Smooth muscle cell (in vitro differentiated cells): ENCODE measurements at regions not wholly inside any gene's neighbourhood (a gene's known extent, or its start where the extent isn't known, plus 50 kb on each side); places are given as distances from the start of the nearest gene placed in this dataset.

Source experiments
- DNase-seq: peaks from one replicate; lab custom pipeline; 2025; ENCODE audit not compliant: unreplicated experiment; lab: John Stamatoyannopoulos, UW
- H2AFZ ChIP-seq: fragments of 200-600 bp; sonication (generic); 2 replicates; pipeline ENCODE4 v1.6.0; 2016; ENCODE audit warnings: antibody characterized with exemption, low read depth, mild to moderate bottlenecking
- H3F3A ChIP-seq: fragments of 200-600 bp; sonication (generic); 2 replicates; pipeline ENCODE4 v1.6.0; 2017; ENCODE audit warnings: antibody characterized with exemption, low read depth
- H3K27ac ChIP-seq: fragments of 200-600 bp; sonication (generic); 2 replicates; pipeline ENCODE4 v1.5.1; 2016; ENCODE audit warnings: low read depth, mild to moderate bottlenecking
- H3K27me3 ChIP-seq: fragments of 200-600 bp; sonication (generic); 2 replicates; pipeline ENCODE4 v1.6.1; 2016; ENCODE audit warnings: low read depth, mild to moderate bottlenecking
- H3K36me3 ChIP-seq: fragments of 200-600 bp; sonication (generic); 2 replicates; pipeline ENCODE4 v1.5.1; 2016; ENCODE audit warnings: low read depth
- H3K4me1 ChIP-seq: fragments of 200-600 bp; sonication (generic); 2 replicates; pipeline ENCODE4 v1.5.1; 2016; ENCODE audit warnings: low read depth
- H3K4me2 ChIP-seq: fragments of 200-600 bp; sonication (generic); 2 replicates; pipeline ENCODE4 v1.6.0; 2016; ENCODE audit warnings: mild to moderate bottlenecking
- H3K4me3 ChIP-seq: fragments of 200-600 bp; sonication (generic); 2 replicates; pipeline ENCODE4 v1.5.1; 2016; ENCODE audit warnings: mild to moderate bottlenecking
- H3K79me2 ChIP-seq: fragments of 200-600 bp; sonication (generic); 2 replicates; pipeline ENCODE4 v1.6.0; 2016; ENCODE audit warnings: low read depth, mild to moderate bottlenecking
- H3K9ac ChIP-seq: fragments of 200-600 bp; sonication (generic); 2 replicates; pipeline ENCODE4 v1.6.0; 2016; ENCODE audit warnings: low read depth
- H3K9me3 ChIP-seq: fragments of 200-600 bp; sonication (generic); replicated peaks from 2 replicates; pipeline ENCODE4 v1.5.1; 2016; ENCODE audit warnings: low read depth
- H4K20me1 ChIP-seq: fragments of 200-600 bp; sonication (generic); 2 replicates; pipeline ENCODE4 v1.6.0; 2016; ENCODE audit warnings: low read depth
- CTCF ChIP-seq: fragments of 200-600 bp; sonication (generic); IDR thresholded peaks from 2 replicates; pipeline ENCODE4 v1.5.1; 2017; ENCODE audit warnings: borderline replicate concordance, mild to moderate bottlenecking, antibody characterized with exemption; ENCODE audit not compliant: insufficient read depth, poor library complexity, severe bottlenecking
- WGBS: methylation state at CpG from one replicate; pipeline ENCODE4 v1.1.7; 2016; ENCODE audit warnings: low lambda C conversion rate; 5-methylcytosine and 5-hydroxymethylcytosine counted together

- Histone ChIP-seq H2AFZ (no peak overlapping the region), H3K9me3 (no peaks in the 10 kb centered on the region), H3K4me2 (no peak overlapping the region), H3K4me3 (no peak overlapping the region), H3K79me2 (no peaks in the 10 kb centered on the region), H4K20me1 (no peaks in the 10 kb centered on the region), H3K36me3 (no peaks in the 10 kb centered on the region), H3K27me3 (no peaks in the 10 kb centered on the region), H3K4me1 (peaks cover 10% of the 10 kb centered on the region), H3K27ac (no peak overlapping the region), H3K9ac (no peak overlapping the region), H3F3A (no peaks in the 10 kb centered on the region)
- TF ChIP-seq CTCF = no peak
- WGBS = 34% methylated on average over 3 of the region's 3 CpGs
- no peak for DNase-seq
Observed at GRCh38 chr18:38458698-38459097, 893.1 kb upstream of the CELF4 start.

- Histone ChIP-seq H3K4me3 (no peak overlapping the region), H3K36me3 (no peaks in the 10 kb centered on the region), H4K20me1 (no peaks in the 10 kb centered on the region), H3K79me2 (no peaks in the 10 kb centered on the region), H3K4me2 (no peak overlapping the region), H3K27me3 (no peaks in the 10 kb centered on the region), H2AFZ (no peak overlapping the region), H3K9me3 (no peaks in the 10 kb centered on the region), H3K4me1 (peaks cover 10% of the 10 kb centered on the region), H3K9ac (no peak overlapping the region), H3K27ac (no peak overlapping the region), H3F3A (no peaks in the 10 kb centered on the region)
- TF ChIP-seq CTCF = no peak
- 89% methylated on average over 5 of the region's 5 CpGs for WGBS
- DNase-seq = no peak
Observed at GRCh38 chr18:38456253-38456652, 890.7 kb upstream of the CELF4 start.

DNA sequence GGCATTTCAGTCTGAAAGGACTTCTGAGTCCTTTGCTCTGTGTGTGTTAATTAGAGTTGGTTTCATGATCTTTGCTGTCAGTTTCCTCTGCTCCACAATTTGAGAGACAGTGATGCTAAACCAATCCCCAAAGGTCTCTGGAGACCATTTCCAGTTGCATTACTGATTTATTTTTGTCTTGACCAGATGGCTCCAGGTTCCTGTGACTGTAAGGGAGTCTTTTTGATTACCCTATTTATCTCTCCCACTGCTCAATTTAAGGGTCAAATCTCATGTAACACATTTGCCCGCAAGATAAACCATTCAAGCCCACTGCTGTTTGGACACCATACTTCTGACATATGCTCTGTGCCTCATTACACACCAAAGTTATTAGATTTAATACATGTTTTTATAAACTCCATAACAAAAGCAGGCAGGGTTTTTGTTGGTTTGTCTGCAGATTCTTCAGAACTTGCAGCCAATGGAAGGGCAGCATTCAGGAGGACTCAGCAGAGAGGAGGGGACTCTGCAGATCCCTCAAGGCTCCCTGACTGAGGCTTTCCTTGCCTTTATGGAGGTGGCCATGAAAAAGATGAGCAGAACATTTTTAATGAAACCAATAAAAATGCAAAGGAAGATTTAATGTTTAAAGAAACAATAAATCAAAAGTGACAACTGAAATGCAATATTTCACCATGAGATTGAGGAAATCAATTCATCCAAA, 889.3 kb upstream of the CELF4 start:
- TF ChIP-seq CTCF = no peak
- no peak for DNase-seq
- no peaks in the 10 kb centered on the region for H3K9me3 ChIP-seq
- no peaks in the 10 kb centered on the region for H3K79me2 ChIP-seq
- no peaks in the 10 kb centered on the region for H3F3A ChIP-seq
- no peak overlapping the region for H2AFZ ChIP-seq
- H3K36me3 ChIP-seq = no peaks in the 10 kb centered on the region
- H3K9ac ChIP-seq = no peak overlapping the region
- H3K27me3 ChIP-seq = no peaks in the 10 kb centered on the region
- H4K20me1 ChIP-seq = no peaks in the 10 kb centered on the region
- H3K27ac ChIP-seq = no peak overlapping the region
- peaks cover 19% of the 10 kb centered on the region for H3K4me1 ChIP-seq
- no peak overlapping the region for H3K4me3 ChIP-seq
- no peak overlapping the region for H3K4me2 ChIP-seq
- WGBS = 86% methylated on average over 1 of the region's 1 CpG

GRCh38 chr18:38453880-38454279, 888.3 kb upstream of the CELF4 start:
- H3K4me2 ChIP-seq = no peak overlapping the region
- H3F3A ChIP-seq = no peaks in the 10 kb centered on the region
- H3K27me3 ChIP-seq = no peaks in the 10 kb centered on the region
- no peaks in the 10 kb centered on the region for H3K36me3 ChIP-seq
- no peak for DNase-seq
- no peak overlapping the region for H3K9ac ChIP-seq
- no peak overlapping the region for H3K27ac ChIP-seq
- H3K4me3 ChIP-seq = no peak overlapping the region
- H4K20me1 ChIP-seq = no peaks in the 10 kb centered on the region
- no peaks in the 10 kb centered on the region for H3K9me3 ChIP-seq
- WGBS = 89% methylated on average over 5 of the region's 5 CpGs
- no peaks in the 10 kb centered on the region for H3K79me2 ChIP-seq
- H3K4me1 ChIP-seq = peaks cover 15% of the 10 kb centered on the region
- no peak overlapping the region for H2AFZ ChIP-seq
- no peak for TF ChIP-seq CTCF
